OCI-LY7 (cell line): ENCODE measurements at regions not wholly inside any gene's neighbourhood (a gene's known extent, or its start where the extent isn't known, plus 50 kb on each side); places are given as distances from the start of the nearest gene placed in this dataset.

Experiments used
- BruUV-seq: library from RNA; stranded (reverse); fragments of 400-500 nt; replicated peaks from 2 replicates; lab custom pipeline; 2021; lab: Mats Ljungman, UMichigan
- CTCF ChIA-PET: fragments of 300-600 bp; sonication (Branson Sonifier 250); formaldehyde crosslinking; loops from one replicate; lab custom pipeline; 2022; ENCODE audit warnings: antibody characterized with exemption; ENCODE audit not compliant: unreplicated experiment; lab: Charles Lee
- POLR2A ChIA-PET: fragments of 300-600 bp; sonication (Branson Sonifier 250); formaldehyde crosslinking; loops from one replicate; lab custom pipeline; 2022; ENCODE audit warnings: antibody characterized with exemption; lab: Charles Lee
- DNase-seq: peaks from one replicate; pipeline ENCODE4 v3.0.0-alpha.2; 2015; ENCODE audit warnings: low spot score
- H2AFZ ChIP-seq: fragments of 200-600 bp; sonication (generic), shearing (Covaris generic); 2 replicates; pipeline ENCODE4 v1.6.1; 2014; ENCODE audit warnings: mild to moderate bottlenecking, antibody characterized with exemption, low read length, moderate library complexity
- H3K27ac ChIP-seq: fragments of 200-600 bp; sonication (generic); 2 replicates; pipeline ENCODE4 v1.5.1; 2014; ENCODE audit warnings: mixed run types, low read depth, mild to moderate bottlenecking, moderate library complexity, low read length, inconsistent platforms; ENCODE audit not compliant: poor library complexity, severe bottlenecking
- H3K36me3 ChIP-seq: fragments of 200-600 bp; sonication (generic); 2 replicates; pipeline ENCODE4 v1.6.1; 2014; ENCODE audit warnings: mild to moderate bottlenecking, antibody characterized with exemption, low read length, moderate library complexity, mixed read lengths; ENCODE audit not compliant: insufficient read depth
- H3K4me1 ChIP-seq: fragments of 200-600 bp; sonication (generic); 2 replicates; pipeline ENCODE4 v1.5.1; 2014; ENCODE audit warnings: mild to moderate bottlenecking, low read length; ENCODE audit not compliant: insufficient read depth, poor library complexity, severe bottlenecking
- H3K4me2 ChIP-seq: fragments of 200-600 bp; sonication (generic); 2 replicates; pipeline ENCODE4 v1.6.1; 2014; ENCODE audit warnings: mild to moderate bottlenecking, low read length
- H3K4me3 ChIP-seq: fragments of 200-600 bp; sonication (generic); 2 replicates; pipeline ENCODE4 v1.5.1; 2014; ENCODE audit warnings: mild to moderate bottlenecking, low read depth, low read length; ENCODE audit not compliant: poor library complexity, severe bottlenecking
- H3K79me2 ChIP-seq: fragments of 200-600 bp; sonication (generic); 2 replicates; pipeline ENCODE4 v1.6.1; 2016; ENCODE audit warnings: low read depth, mild to moderate bottlenecking, low read length, moderate library complexity, mixed read lengths; ENCODE audit not compliant: insufficient read depth
- H3K9me2 ChIP-seq: fragments of 200-600 bp; sonication (generic); 2 replicates; pipeline ENCODE4 v1.6.1; 2016; ENCODE audit warnings: mild to moderate bottlenecking, low read length, mixed read lengths; ENCODE audit not compliant: insufficient read depth
- H3K9me3 ChIP-seq: fragments of 200-600 bp; sonication (generic); 2 replicates; pipeline ENCODE4 v1.6.1; 2014; ENCODE audit warnings: mild to moderate bottlenecking, mixed run types, low read length, mixed read lengths
- H4K20me1 ChIP-seq: fragments of 200-600 bp; sonication (generic); 2 replicates; pipeline ENCODE4 v1.6.1; 2014; ENCODE audit warnings: mild to moderate bottlenecking, antibody characterized with exemption, low read length, moderate library complexity, mixed read lengths; ENCODE audit not compliant: insufficient read depth
- CTCF ChIP-seq: fragments of 200-600 bp; sonication (generic); conservative IDR thresholded peaks from 2 replicates; pipeline ENCODE4 v1.5.1; 2014; ENCODE audit warnings: mild to moderate bottlenecking, antibody characterized with exemption, low read length, moderate library complexity, mixed read lengths
- EZH2phosphoT487 ChIP-seq: fragments of 200-600 bp; sonication (generic); IDR thresholded peaks from 2 replicates; pipeline ENCODE4 v1.6.1; 2018; ENCODE audit warnings: low read depth, borderline replicate concordance, mild to moderate bottlenecking, mixed run types, antibody characterized with exemption, low read length, moderate library complexity, mixed read lengths
- intact Hi-C: fragments of 100-400 bp; cut with micrococcal nuclease; formaldehyde crosslinking; loops from one replicate; pipeline ENCODE4 v1.10.0; 2022; ENCODE audit not compliant: unreplicated experiment

DNA sequence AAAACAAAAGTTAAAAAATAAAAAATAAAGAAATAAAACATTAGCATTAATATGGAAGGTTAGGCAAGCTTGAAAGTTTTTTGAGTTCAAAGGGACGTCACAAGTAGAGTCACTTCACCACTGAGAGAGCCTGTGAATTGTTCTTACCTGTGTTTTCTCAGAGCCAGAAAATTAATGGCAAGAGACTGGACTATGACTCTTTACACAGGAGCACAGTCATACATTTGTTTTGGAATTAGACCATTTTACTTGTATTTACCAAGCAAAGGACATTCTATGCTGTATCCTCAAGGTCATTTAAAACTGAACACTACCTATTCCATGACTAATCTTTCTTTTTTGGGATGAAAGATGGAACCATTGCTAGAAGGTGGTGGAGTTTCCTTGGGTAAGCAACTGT, 346.1 kb downstream of the FAM47B start:
- H3K9me2 ChIP-seq = no peaks in the 10 kb centered on the region
- no peaks in the 10 kb centered on the region for H3K79me2 ChIP-seq
- H4K20me1 ChIP-seq = no peaks in the 10 kb centered on the region
- no peaks in the 10 kb centered on the region for H3K4me1 ChIP-seq
- no peak overlapping the region for H3K27ac ChIP-seq
- TF ChIP-seq EZH2phosphoT487 = no peak
- no peak for TF ChIP-seq CTCF
- no peak overlapping the region for H2AFZ ChIP-seq
- no peak overlapping the region for H3K4me2 ChIP-seq
- ChIA-PET POLR2A (no interaction called here), CTCF (no interaction called here)
- H3K4me3 ChIP-seq = no peak overlapping the region
- BruUV-seq = no TSS peak
- H3K9me3 ChIP-seq = no peaks in the 10 kb centered on the region
- no peaks in the 10 kb centered on the region for H3K36me3 ChIP-seq
- intact Hi-C loops = no loop called here
- DNase-seq = no peak

DNA sequence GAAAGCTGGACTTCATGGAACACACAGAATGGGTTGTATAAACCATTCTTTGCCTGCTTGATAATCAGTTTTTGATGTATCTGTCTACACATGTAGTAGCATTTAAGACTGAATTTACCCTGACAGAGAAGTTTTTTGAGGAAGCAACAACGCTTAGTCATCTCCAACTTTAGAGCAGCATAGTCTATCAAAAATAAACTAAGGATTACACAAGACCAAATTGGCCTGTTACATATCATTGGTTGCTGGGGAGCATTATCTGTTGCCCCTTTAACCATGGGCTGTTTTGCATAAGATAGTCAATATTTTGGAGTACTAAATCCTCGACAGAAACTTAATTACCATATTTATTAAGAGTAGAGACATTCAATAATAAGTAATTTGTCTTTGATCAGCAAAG, 347.4 kb downstream of the FAM47B start:
- Histone ChIP-seq H3K4me3 (no peak overlapping the region), H2AFZ (no peak overlapping the region), H3K27ac (no peak overlapping the region), H3K36me3 (no peaks in the 10 kb centered on the region), H3K4me2 (no peak overlapping the region), H3K4me1 (no peaks in the 10 kb centered on the region), H3K79me2 (no peaks in the 10 kb centered on the region), H4K20me1 (no peaks in the 10 kb centered on the region), H3K9me2 (no peaks in the 10 kb centered on the region), H3K9me3 (no peaks in the 10 kb centered on the region)
- POLR2A ChIA-PET = no interaction called here
- no TSS peak for BruUV-seq
- CTCF ChIA-PET = no interaction called here
- intact Hi-C loops = no loop called here
- no peak for DNase-seq
- TF ChIP-seq EZH2phosphoT487 (no peak), CTCF (no peak)

GRCh38 chrX:35291013-35291412, 348.4 kb downstream of the FAM47B start:
- H2AFZ ChIP-seq = no peak overlapping the region
- H3K79me2 ChIP-seq = no peaks in the 10 kb centered on the region
- ChIA-PET POLR2A (no interaction called here), CTCF (no interaction called here)
- H3K4me1 ChIP-seq = no peaks in the 10 kb centered on the region
- no peak overlapping the region for H3K27ac ChIP-seq
- no TSS peak for BruUV-seq
- no peak overlapping the region for H3K4me2 ChIP-seq
- no peak overlapping the region for H3K4me3 ChIP-seq
- H3K36me3 ChIP-seq = no peaks in the 10 kb centered on the region
- DNase-seq = no peak
- no peaks in the 10 kb centered on the region for H3K9me3 ChIP-seq
- no peaks in the 10 kb centered on the region for H3K9me2 ChIP-seq
- intact Hi-C loops = no loop called here
- no peaks in the 10 kb centered on the region for H4K20me1 ChIP-seq
- TF ChIP-seq EZH2phosphoT487 = no peak
- no peak for TF ChIP-seq CTCF
